Smooth muscle cell (in vitro differentiated cells): ENCODE measurements at regions not wholly inside any gene's neighbourhood (a gene's known extent, or its start where the extent isn't known, plus 50 kb on each side); places are given as distances from the start of the nearest gene placed in this dataset.

ENCODE experiments used
- DNase-seq: peaks from one replicate; lab custom pipeline; 2025; ENCODE audit not compliant: unreplicated experiment; lab: John Stamatoyannopoulos, UW
- H2AFZ ChIP-seq: fragments of 200-600 bp; sonication (generic); 2 replicates; pipeline ENCODE4 v1.6.0; 2016; ENCODE audit warnings: antibody characterized with exemption, low read depth, mild to moderate bottlenecking
- H3F3A ChIP-seq: fragments of 200-600 bp; sonication (generic); 2 replicates; pipeline ENCODE4 v1.6.0; 2017; ENCODE audit warnings: antibody characterized with exemption, low read depth
- H3K27ac ChIP-seq: fragments of 200-600 bp; sonication (generic); 2 replicates; pipeline ENCODE4 v1.5.1; 2016; ENCODE audit warnings: low read depth, mild to moderate bottlenecking
- H3K27me3 ChIP-seq: fragments of 200-600 bp; sonication (generic); 2 replicates; pipeline ENCODE4 v1.6.1; 2016; ENCODE audit warnings: low read depth, mild to moderate bottlenecking
- H3K36me3 ChIP-seq: fragments of 200-600 bp; sonication (generic); 2 replicates; pipeline ENCODE4 v1.5.1; 2016; ENCODE audit warnings: low read depth
- H3K4me1 ChIP-seq: fragments of 200-600 bp; sonication (generic); 2 replicates; pipeline ENCODE4 v1.5.1; 2016; ENCODE audit warnings: low read depth
- H3K4me2 ChIP-seq: fragments of 200-600 bp; sonication (generic); 2 replicates; pipeline ENCODE4 v1.6.0; 2016; ENCODE audit warnings: mild to moderate bottlenecking
- H3K4me3 ChIP-seq: fragments of 200-600 bp; sonication (generic); 2 replicates; pipeline ENCODE4 v1.5.1; 2016; ENCODE audit warnings: mild to moderate bottlenecking
- H3K79me2 ChIP-seq: fragments of 200-600 bp; sonication (generic); 2 replicates; pipeline ENCODE4 v1.6.0; 2016; ENCODE audit warnings: low read depth, mild to moderate bottlenecking
- H3K9ac ChIP-seq: fragments of 200-600 bp; sonication (generic); 2 replicates; pipeline ENCODE4 v1.6.0; 2016; ENCODE audit warnings: low read depth
- H3K9me3 ChIP-seq: fragments of 200-600 bp; sonication (generic); replicated peaks from 2 replicates; pipeline ENCODE4 v1.5.1; 2016; ENCODE audit warnings: low read depth
- H4K20me1 ChIP-seq: fragments of 200-600 bp; sonication (generic); 2 replicates; pipeline ENCODE4 v1.6.0; 2016; ENCODE audit warnings: low read depth
- WGBS: methylation state at CpG from one replicate; pipeline ENCODE4 v1.1.7; 2016; ENCODE audit warnings: low lambda C conversion rate; 5-methylcytosine and 5-hydroxymethylcytosine counted together
- TF ChIP-seq, protein P1 (sequence below): fragments of 200-600 bp; sonication (generic); IDR thresholded peaks from 2 replicates; pipeline ENCODE4 v1.5.1; 2017; ENCODE audit warnings: borderline replicate concordance, mild to moderate bottlenecking, antibody characterized with exemption; ENCODE audit not compliant: insufficient read depth, poor library complexity, severe bottlenecking

DNA sequence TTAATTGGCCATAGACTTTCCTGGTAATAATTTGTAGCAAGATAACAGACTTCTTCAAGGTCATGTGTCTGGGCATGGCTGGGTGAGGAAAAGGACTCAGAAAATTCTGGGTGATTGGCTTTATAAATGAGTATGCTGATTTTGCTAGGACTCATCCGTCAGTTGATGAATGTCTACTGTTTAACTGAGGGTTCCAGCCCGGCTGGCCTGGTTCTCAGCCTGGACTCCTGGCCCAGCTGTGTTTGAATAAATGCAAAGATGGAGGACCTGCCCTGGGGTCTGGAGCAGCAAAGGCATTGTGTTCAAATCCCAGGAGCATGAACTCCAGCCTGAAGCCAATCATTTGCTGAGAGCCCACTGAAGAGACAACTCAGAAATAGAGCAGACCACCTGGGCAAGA is 323.2 kb downstream of the LRFN2 start:
- TF ChIP-seq, protein P1, sequence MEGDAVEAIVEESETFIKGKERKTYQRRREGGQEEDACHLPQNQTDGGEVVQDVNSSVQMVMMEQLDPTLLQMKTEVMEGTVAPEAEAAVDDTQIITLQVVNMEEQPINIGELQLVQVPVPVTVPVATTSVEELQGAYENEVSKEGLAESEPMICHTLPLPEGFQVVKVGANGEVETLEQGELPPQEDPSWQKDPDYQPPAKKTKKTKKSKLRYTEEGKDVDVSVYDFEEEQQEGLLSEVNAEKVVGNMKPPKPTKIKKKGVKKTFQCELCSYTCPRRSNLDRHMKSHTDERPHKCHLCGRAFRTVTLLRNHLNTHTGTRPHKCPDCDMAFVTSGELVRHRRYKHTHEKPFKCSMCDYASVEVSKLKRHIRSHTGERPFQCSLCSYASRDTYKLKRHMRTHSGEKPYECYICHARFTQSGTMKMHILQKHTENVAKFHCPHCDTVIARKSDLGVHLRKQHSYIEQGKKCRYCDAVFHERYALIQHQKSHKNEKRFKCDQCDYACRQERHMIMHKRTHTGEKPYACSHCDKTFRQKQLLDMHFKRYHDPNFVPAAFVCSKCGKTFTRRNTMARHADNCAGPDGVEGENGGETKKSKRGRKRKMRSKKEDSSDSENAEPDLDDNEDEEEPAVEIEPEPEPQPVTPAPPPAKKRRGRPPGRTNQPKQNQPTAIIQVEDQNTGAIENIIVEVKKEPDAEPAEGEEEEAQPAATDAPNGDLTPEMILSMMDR: no peak

DNA sequence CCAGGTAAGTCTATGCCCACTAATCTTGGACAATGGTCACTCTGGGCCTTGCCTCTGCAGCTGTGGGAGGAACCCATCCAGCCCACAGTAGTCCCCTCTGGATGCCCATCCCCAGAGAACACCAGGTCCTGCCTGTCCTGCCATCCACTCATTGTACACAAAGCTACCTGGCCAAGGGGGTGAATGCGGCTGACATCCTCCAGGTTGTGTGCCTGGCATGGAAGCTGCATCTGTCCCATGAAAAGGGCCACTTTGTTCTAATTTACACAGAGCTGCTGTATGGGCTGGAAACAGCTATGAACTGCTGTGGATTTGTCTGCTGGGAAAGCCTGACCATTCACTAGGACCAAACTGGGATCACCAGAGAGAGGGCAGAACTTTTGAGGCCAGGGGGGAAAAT is 324.8 kb downstream of the LRFN2 start:
- Histone ChIP-seq H3K9ac (no peak overlapping the region), H3K4me3 (no peak overlapping the region), H3K79me2 (no peaks in the 10 kb centered on the region), H4K20me1 (no peaks in the 10 kb centered on the region), H2AFZ (no peak overlapping the region), H3K9me3 (no peaks in the 10 kb centered on the region), H3K4me2 (no peak overlapping the region), H3K4me1 (no peaks in the 10 kb centered on the region), H3K27ac (no peak overlapping the region), H3F3A (no peaks in the 10 kb centered on the region), H3K36me3 (no peaks in the 10 kb centered on the region), H3K27me3 (peaks cover 5% of the 10 kb centered on the region)
- no peak for DNase-seq
- 95% methylated on average over 1 of the region's 1 CpG for WGBS
- TF ChIP-seq, protein P1: no peak

More for the DNA sequence above, 323.2 kb downstream of the LRFN2 start:
- no peaks in the 10 kb centered on the region for H3K4me1 ChIP-seq
- WGBS: 46% methylated on average over 2 of the region's 2 CpGs
- H3K9me3 ChIP-seq: no peaks in the 10 kb centered on the region
- H3K9ac ChIP-seq: no peak overlapping the region
- peaks cover 6% of the 10 kb centered on the region for H3K27me3 ChIP-seq
- H3K4me2 ChIP-seq: no peak overlapping the region
- no peaks in the 10 kb centered on the region for H3K36me3 ChIP-seq
- H3K79me2 ChIP-seq: no peaks in the 10 kb centered on the region
- no peak overlapping the region for H2AFZ ChIP-seq
- no peaks in the 10 kb centered on the region for H3F3A ChIP-seq
- H4K20me1 ChIP-seq: no peaks in the 10 kb centered on the region
- H3K4me3 ChIP-seq: no peak overlapping the region
- no peak overlapping the region for H3K27ac ChIP-seq
- DNase-seq: no peak

DNA sequence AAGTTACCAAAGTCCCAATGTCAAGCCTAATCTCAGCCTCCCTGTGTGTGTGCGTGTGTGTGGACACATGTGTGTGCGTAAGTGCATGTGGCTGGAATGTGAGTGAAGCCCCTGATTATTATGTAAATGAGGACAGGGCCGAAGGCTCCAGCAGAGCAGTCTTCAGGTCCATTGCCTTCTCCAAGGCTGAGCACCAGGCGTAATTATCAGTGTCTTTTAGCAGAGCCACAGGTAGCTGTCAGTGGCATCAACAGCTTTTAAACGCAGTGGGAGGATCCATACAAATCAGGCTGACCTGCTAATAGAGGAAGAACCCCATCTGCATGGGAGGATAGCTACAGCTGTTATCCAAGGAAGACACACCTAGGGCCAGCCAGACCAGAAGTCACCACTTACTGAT is 324.3 kb upstream of the MOCS1 start:
- Histone ChIP-seq H3F3A (no peaks in the 10 kb centered on the region), H3K27me3 (peaks cover 11% of the 10 kb centered on the region), H4K20me1 (no peaks in the 10 kb centered on the region), H3K4me3 (no peak overlapping the region), H3K4me1 (no peaks in the 10 kb centered on the region), H2AFZ (no peak overlapping the region), H3K9ac (no peak overlapping the region), H3K9me3 (no peaks in the 10 kb centered on the region), H3K36me3 (no peaks in the 10 kb centered on the region), H3K4me2 (no peak overlapping the region), H3K27ac (no peak overlapping the region), H3K79me2 (no peaks in the 10 kb centered on the region)
- TF ChIP-seq, protein P1: no peak
- DNase-seq: no peak
- WGBS: 69% methylated on average over 5 of the region's 5 CpGs

DNA sequence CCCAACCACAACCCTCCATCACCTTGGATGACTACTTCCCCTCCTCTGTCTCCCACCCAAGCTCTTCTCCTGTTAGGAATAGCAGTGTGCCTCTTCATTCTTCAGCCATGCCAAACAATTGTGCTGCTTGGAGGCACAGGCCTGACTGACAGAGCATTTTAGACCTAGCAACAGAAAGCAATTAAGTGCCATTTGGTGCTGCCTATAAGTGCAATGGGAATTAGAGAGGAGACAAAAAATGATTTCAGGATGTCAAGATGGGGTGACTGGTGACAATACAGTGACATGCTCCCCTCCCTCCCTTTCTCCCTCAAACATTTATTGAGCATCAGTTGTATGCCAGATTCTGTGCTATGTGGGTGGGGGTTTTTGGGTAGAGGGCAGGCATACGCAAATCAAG is 322.6 kb upstream of the MOCS1 start:
- Histone ChIP-seq H2AFZ (no peak overlapping the region), H4K20me1 (no peaks in the 10 kb centered on the region), H3K9ac (no peak overlapping the region), H3F3A (no peaks in the 10 kb centered on the region), H3K79me2 (no peaks in the 10 kb centered on the region), H3K4me3 (no peak overlapping the region), H3K36me3 (no peaks in the 10 kb centered on the region), H3K9me3 (no peaks in the 10 kb centered on the region), H3K27ac (no peak overlapping the region), H3K27me3 (peaks cover 18% of the 10 kb centered on the region), H3K4me2 (no peak overlapping the region), H3K4me1 (no peaks in the 10 kb centered on the region)
- 94% methylated on average over 1 of the region's 1 CpG for WGBS
- TF ChIP-seq, protein P1: no peak
- DNase-seq: no peak
